ENCODE measurements at regions not wholly inside any gene's neighbourhood (a gene's known extent, or its start where the extent isn't known, plus 50 kb on each side); places are given as distances from the start of the nearest gene placed in this dataset.

GRCh38 chr2:118661179-118661578 lies 186.3 kb downstream of the EN1 start:
- DNase-seq = no peak

GRCh38 chr2:118658596-118659198 lies 188.8 kb downstream of the EN1 start:
- no peak for DNase-seq

GRCh38 chr2:118657466-118657865 lies 190.0 kb downstream of the EN1 start:
- DNase-seq = no peak

- no peak for DNase-seq
Observed at GRCh38 chr2:118654945-118655344, 192.5 kb downstream of the EN1 start.

GRCh38 chr2:118650327-118650726 lies 197.1 kb downstream of the EN1 start:
- no peak for DNase-seq

- DNase-seq = no peak
Observed at GRCh38 chr2:118645876-118646275, 201.6 kb downstream of the EN1 start.

GRCh38 chr2:118644190-118644589 lies 203.3 kb downstream of the EN1 start:
- DNase-seq = no peak

GRCh38 chr2:118643294-118643693 lies 204.2 kb downstream of the EN1 start:
- no peak for DNase-seq

GRCh38 chr2:118642501-118642900 lies 204.9 kb downstream of the EN1 start:
- no peak for DNase-seq

- DNase-seq = no peak
Observed at GRCh38 chr2:118641711-118642110, 205.7 kb downstream of the EN1 start.

GRCh38 chr2:118639371-118639770 lies 208.1 kb downstream of the EN1 start:
- no peak for DNase-seq

GRCh38 chr2:118638453-118638852 lies 209.0 kb downstream of the EN1 start:
- no peak for DNase-seq

GRCh38 chr2:118635891-118636290 lies 211.6 kb downstream of the EN1 start:
- no peak for DNase-seq

- DNase-seq = no peak
Observed at GRCh38 chr2:118634876-118635275, 212.6 kb downstream of the EN1 start.

- no peak for DNase-seq
Observed at GRCh38 chr2:118633371-118634018, 214.0 kb downstream of the EN1 start.

GRCh38 chr2:118632921-118633320 lies 214.5 kb downstream of the EN1 start:
- no peak for DNase-seq

GRCh38 chr2:118627156-118627555 lies 220.3 kb downstream of the EN1 start:
- no peak for DNase-seq

GRCh38 chr2:118622913-118623312 lies 224.5 kb downstream of the EN1 start:
- no peak for DNase-seq

GRCh38 chr2:118622108-118622507 lies 225.3 kb downstream of the EN1 start:
- DNase-seq = no peak

GRCh38 chr2:118618279-118618678 lies 229.2 kb downstream of the EN1 start:
- DNase-seq = no peak

- DNase-seq = no peak
Observed at GRCh38 chr2:118616432-118616831, 231.0 kb downstream of the EN1 start.

GRCh38 chr2:118614841-118615271 lies 232.6 kb downstream of the EN1 start:
- no peak for DNase-seq

GRCh38 chr2:118613737-118614136 lies 233.7 kb downstream of the EN1 start:
- DNase-seq = no peak

GRCh38 chr2:118611691-118612090 lies 235.8 kb downstream of the EN1 start:
- no peak for DNase-seq

GRCh38 chr2:118609138-118609537 lies 238.3 kb downstream of the EN1 start:
- DNase-seq = no peak
